Mesenteric fat pad (tissue), 1 donor: ENCODE measurements at regions not wholly inside any gene's neighbourhood (a gene's known extent, or its start where the extent isn't known, plus 50 kb on each side); places are given as distances from the start of the nearest gene placed in this dataset.

Experiments used
- DNase-seq: peaks from one replicate; pipeline ENCODE4 v3.0.0-alpha.2; 2020; ENCODE audit warnings: low spot score
- donor health status: DM: yes; HTN: yes; CAD: no.

DNA sequence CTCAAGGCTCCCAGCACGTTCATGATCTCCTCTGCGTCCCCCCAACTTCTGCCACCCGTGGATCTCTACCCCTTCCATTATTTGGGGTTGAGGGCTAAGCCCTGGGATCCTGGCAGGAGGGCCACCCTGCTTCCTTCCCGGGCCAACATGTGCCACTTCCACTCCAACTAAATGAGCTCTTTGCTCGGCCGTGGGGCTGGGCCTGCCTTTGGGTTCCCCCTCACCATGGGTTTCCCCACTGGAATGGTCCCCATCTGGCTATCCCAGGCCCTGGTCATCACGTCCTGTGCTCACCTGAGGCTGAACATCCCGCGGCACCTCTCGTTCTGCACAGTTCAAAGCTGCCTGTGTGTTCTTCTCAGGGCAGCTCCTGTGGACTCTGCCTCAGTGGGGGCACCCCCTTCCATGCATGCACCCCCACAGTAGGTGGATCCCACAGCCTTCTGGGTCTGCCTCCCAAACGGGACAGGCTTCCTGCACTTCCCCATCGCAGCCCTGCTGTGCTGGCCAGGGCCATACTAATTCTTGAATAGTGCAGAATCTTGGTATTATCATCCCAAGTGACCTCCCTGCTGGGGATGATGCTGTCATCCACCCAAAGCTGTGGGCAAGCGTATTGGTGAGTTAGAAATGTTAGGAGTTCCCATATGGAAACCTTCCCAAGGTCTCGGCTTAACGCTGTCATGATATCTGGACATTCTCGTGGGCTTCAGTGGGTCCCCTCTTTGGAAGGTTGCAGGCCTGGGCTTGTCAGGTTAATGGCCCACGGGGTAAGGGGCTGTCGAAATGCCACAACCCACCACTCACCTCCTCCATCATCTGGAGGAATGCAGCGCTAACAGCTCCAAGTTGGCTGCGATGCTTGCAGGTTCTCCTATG lies 150.5 kb upstream of the TWIST2 start:
- no peak for DNase-seq

DNA sequence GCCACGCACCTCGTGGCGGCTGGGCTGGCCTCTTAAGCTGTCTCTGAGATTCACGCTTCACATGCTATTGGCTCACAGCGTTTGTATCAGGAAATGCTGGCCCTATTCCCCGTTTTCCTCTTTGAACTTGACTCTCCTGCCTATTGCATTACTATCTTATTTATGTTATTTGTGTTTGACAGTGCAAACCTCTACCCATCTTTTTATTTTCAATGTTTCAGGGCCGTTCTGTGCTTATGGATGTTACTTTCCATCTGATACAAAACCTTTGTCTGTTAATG lies 149.9 kb upstream of the TWIST2 start:
- DNase-seq: no peak

DNA sequence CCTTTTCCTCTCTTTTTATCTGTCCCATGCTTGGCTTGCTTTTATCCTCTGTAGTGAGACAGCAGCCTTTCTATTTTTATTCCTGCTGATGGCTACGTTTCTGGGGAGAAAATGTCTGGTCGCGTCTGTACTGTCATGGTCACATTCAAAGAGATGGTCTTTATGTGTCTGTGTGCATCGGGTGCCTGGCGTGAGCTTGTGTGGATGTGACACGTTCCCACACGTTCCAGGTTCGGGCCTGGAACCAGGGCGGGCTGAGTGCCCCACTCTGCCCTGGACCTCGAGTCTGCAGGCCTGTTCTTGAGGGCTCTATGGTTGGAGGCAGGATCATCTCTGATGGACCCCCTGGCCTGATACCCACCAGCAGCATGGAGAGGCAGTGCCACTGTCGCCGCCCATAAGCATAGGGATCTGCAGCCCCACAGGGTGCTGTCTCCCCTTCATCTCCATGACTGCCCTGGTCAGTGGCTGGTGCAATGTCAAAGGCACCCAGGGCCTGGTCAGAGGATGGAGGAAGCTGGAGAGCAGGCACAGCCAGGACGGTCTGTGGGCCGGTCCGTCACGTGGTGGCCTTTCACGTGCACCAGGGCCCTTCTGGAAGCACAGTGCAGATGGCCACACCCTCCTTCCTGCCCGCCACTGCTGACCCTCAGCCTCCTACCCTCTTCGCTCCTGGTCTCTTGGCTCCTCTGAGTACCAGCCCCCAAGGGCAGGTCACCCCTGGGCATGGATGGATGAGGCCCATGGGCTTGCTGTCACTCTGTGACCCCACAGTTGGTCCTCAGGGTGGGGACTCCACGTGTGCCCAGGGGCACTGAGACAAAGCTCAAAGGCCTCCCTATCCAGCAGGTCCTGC lies 149.2 kb upstream of the TWIST2 start:
- DNase-seq: peak; percentile 85

DNA sequence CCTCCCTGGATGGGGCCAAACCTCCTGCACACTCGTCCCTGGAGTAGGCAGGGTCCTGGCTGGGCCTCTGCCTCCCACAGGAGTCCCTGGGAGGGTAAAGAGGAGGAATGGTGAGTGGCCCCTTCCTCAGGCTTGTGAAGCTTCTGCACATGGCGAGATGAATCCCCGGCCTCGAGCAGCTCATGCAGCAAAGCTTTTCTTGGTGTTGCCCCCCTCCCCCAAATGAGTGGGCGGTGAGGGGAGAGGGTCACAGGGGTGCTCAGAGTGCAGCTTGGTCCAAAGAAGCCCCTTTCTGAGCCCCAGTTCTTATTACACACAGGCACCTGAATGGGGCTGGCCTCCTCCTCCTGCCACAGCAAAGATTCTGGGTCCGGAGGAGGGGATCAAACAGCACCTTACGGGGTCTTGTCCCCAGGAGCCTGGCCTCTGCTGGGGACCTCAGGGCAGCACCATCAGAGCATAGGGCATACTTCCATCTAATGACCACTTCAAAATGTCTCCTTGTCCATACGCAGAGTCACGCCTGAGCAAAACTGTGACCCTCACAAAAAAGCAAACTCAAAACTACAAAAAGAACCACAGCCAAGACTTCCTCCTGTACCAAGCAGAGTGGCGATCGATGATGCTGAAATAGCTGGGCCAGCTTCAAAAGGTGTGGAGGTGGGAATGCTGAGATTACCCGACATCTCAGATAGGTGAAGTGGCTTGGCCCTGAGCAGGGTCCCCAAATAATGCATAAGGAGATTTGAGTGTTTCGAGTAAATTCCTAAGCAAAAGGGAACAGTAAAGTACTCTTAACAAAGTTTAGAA lies 148.4 kb upstream of the TWIST2 start:
- peak; percentile 84 for DNase-seq

DNA sequence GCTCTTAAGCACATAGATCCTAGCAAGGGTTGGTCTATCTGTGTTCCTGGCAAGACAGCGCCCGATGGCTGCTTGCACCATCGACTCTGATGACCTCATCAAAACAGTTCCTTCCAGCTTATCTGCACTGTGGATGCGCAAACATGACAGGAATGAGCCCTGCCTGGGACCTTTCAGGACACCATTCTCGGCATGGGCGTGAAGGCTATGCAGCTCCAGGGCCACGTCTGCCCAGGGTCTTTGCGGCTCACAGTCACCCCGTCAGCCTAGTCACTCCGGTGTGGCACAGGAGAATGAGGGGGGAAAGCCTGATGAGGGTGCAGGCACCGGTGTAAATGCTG lies 147.8 kb upstream of the TWIST2 start:
- DNase-seq: no peak

DNA sequence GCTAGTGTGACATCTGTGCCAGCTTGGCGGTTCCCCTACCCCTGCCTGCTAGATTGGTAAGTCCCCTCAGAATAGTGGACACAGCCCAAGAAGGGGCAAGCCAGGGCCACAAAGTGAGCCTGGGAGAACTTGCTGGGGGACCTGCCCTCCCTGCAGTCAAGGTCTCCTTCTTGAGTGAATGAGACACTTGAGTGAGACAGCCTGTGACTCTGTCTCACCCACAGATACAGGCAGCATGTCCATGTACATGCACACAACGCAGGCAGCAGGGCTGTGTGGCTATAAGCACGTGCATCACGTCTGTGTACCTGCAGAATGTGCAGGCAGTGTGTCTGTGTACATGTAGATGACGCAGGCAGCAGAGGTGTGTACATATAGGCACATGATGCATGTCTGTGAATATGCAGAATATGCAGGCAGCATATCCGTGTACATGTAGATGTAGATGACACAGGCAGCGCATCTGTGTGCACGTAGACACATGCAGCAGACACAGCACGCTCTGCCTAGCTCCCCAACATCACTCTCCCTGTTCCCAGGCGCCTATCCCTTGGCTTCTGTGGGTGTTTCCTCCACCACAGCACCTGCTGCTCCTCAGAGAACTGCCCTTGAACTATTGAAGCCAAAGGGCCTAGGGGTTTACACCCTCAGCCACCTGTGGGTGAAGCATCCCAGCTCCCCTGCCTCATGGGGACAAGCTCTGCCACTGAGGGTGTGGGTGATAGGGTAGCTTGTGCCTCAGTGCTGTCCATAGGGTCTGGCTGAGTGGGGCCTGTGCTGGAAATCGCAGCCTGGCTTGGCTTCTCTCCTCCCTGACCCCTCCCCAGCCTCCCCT lies 147.2 kb upstream of the TWIST2 start:
- DNase-seq: no peak

DNA sequence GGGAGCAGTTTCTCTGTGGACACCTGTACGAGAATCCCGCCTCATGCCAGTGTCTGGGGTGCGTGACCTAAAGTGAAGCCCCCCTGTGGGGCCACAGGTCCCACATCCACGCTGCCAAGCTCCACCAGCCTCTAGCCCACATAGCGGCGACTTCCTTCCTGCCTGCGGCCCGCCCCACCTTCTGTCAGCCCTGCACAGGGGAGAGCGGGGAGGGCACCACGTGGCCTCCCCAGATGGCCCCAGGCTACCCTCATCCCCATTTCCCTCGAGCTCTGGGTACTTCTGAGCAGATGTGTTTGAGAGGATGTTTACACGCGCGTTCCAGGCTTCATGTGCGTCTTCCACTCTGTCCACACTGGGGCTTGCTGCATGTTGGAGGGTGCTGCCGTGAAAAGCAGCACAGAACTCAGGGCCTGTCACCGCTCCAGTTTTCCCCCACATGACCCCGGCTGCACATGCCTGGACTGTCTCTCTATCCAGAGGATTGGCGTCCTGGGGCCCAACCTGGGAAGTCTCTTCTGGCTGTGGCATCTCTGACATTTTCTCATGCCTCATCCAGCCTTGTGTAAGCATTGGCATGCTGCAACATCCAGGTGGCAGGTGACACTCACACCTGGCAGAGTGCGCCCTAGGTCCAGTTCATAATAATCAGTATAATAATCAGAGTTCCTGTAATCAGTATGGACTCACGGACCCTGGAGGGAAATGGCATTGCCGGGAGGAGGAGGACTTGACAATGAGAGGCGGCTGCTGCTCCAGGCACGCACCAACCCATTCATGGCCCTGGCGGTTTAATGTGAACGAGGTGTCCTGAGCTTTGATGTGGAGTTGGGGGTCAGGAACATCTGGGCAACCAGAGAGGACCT lies 146.3 kb upstream of the TWIST2 start:
- no peak for DNase-seq

DNA sequence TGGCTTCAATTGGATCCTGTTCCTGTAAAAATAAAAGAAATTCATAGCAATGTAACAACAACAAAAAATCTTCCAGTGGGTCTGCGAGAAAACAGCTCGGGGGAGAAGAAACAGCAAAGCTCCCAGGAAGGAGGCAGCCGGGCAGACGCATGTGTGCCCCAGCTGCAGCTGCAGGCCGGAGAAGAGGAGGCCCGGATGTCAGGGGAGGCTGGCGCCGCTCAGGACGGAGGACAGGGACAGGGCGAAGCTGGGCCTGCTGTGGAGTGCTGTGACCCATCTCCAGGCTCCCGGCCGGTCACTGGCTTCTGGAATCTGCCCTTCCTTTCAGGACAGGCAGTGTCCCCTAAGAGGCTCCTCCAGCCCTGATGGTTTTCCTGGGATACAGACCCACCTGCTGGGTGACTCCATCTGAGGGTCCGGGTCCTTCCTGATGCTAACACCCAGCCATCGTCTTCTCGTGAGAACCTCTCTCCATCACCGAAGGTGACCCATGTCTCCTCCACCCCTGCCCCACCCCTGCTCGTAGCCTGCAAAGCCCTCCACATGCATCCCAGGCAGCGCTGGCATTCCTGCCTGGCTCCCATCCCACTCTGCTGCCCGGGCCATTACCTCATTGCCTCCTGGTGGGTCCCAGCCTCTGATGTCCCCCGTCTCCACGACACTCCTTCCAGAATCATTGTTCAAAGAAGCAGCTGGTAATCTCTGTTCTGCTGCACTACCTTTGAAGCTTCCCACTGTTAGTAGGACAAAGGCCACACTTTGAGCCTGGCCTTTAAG lies 145.4 kb upstream of the TWIST2 start:
- no peak for DNase-seq

DNA sequence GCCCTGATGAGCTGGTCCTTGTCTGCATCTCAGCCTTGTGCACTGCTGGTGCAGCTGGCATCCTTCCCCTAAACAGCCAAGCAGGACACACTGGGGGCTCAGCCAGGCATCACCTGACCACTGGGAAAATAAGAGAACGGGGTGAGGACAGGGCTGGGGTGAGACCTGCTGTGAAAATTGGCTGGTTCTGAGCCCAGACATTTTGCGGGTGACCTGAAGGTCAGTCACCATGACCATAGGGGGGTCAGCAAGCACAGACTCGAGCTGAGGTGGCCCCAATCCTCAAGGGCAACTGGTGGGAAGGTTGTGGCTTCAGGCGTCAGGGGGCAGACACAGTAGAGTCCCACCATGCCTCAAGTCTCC lies 144.9 kb upstream of the TWIST2 start:
- no peak for DNase-seq

DNA sequence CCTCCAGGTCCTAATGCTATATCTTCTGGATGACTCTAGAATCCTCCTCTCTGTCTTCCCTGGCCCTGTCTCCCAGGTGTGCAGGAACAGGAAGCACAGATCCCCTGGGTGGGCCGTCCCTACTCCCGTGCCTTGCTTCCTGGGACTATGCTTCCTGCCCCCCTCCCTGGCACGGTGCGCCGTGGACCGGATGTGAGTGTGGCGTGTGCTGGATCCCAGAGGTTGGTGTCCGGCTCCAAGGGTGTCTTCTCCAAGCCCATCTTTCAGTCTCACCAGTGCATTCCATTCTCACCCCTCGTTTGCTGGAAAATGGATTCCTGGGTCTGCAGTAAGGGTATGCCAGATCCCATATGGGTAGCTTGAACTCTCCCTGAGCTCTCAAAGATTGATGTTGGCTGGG lies 144.4 kb upstream of the TWIST2 start:
- DNase-seq: no peak

DNA sequence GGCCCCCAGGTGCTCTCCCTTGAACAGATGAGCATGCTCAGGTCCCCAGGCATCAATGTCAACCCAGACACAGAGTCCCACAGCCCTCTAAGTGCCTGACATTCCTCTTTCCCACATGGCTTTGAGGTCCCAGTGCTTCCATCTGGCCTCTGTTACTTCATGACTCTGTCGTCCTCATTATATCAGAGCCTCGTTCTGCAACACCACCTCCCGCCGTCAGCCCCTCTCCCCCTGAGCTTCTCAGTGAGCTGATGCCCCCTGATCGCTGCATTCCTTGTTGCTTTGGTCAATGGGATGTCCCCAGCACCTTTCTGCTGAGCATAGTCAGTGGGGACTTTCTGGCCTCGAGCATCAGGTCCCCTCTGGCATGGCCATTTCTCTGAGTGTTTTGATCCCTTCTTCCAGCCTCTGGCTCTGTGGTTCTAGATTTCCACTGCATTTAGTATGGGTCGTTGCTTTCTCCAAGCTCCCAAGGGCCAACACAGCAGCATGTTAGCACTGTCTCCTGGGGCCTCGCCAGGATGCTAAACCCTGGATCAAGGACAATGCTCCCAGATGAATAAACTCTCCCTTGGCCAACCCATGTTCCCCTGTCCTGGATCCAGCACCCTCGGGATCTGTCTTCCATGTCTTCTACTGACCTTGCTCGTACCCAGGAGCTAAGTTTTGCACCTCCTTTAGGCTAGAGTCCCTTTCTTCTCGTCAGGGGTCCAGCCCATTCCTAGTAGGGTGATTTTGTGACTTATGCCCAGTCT lies 143.2 kb upstream of the TWIST2 start:
- DNase-seq: no peak

DNA sequence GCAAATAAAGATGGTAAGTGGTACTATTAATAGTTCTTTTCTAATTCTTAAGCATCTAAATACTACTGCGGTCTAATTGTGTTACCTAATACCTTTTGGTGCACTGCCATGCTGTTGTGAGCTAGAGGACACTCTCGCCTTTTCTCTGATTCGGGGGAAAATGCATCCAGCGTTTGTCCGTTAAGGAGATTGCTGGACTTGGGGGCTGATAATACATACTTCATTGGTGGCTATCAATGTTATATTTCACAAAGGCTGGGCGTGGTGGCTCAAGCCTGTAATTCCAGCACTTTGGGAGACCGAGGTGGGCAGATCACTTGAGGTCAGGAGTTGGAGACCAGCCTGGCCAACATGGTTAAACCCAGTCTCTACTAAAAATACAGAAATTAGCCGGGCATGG lies 141.7 kb upstream of the TWIST2 start:
- DNase-seq: no peak

DNA sequence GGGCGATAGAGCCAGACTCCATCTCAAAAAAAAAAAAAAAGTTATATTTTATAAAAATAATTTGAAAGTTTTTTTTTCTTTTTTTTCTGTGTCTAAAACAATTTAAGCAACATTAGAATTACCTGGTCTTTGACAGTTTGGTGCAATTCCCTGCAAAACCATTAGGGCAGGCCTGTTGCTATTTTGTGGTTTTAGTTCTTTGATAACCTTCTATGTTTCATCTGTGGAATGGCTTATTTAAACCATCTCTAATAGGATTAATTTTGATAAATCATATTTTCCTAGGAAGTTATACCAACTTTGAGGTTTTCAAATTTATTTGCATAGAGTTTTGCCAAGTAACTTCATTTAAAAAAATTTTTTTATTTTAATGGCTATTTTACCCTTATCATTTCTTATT lies 141.2 kb upstream of the TWIST2 start:
- DNase-seq: no peak

DNA sequence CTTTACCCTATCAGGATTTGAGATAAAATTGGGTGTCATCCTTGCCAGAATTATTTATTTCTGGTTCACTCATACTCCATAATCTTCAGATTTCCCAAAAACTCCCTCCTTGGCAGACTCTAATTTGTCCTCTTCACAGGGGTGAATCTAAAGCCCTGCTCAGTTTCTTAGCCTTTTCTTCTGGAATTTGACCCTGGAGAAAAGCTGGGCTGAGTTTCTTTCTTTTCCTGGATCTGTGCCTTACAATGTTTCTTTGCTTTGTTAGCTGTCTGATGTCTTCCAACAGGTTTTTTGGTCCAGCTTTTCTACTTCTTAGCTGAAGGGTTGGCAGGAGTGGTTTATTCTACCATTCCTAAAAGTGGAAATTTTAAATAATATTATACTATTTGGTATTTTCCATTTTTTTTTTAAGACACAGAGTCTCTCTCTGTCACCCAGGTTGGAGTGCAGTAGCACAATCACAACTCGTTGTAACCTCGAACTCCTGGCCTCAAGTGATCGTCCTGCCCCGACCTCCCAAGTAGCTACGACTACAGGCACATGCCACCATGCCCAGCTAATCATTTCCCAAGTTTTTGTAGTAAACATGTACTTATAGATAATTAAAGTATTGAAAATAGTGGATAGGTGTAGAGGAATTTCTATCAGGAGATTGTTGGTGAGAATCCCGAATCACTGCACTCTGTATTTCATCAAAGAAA lies 138.4 kb upstream of the TWIST2 start:
- DNase-seq: no peak

DNA sequence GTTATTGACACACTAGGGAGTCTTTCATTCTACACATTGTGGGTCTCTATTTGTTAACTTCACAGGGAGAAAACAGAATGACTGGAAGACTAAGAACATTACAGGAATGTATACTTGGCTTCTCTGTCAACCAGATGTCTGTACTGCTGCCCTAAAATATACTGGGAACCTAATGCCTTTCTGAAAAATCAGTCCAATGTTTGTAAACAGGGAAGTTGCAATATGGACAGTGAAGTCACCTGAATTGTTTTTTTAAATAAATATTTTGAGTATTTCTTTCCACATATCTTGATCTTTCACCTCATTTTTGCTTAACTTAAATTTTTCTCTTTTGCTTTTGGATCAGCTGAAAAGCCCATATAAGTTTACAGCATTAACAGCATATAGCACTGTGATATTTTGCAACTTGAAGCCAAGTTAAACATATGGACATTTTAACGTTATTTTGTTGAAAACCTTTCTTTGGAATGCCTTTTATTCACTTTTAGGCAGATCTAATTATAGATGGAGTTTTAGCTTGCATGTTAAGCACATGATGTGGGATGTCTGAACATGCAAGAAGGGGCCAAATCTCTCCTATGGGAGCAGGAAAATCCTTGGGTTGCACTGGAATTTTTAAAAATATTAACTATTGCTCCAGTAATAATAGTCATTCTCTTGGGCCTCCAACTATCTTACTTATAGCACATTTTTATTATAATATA lies 137.7 kb upstream of the TWIST2 start:
- DNase-seq: no peak

DNA sequence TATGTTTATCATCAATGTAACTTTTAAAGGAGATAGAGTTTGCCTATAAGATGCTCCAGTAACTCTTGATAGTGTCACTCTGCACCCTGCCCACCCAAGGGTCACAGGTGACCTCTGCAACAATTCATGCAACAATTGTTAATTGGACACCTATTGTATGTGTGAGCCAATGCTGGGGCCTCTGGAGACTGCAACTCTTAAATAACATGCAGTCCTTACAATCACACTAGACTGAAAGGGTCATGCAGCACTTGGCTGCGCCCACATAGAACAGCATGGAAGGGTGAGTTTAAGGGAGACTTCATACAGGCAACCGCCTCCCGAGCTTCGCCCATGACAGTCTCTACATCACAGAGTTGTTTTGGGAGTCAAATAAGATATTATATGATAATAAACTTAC lies 137.1 kb upstream of the TWIST2 start:
- DNase-seq: no peak

DNA sequence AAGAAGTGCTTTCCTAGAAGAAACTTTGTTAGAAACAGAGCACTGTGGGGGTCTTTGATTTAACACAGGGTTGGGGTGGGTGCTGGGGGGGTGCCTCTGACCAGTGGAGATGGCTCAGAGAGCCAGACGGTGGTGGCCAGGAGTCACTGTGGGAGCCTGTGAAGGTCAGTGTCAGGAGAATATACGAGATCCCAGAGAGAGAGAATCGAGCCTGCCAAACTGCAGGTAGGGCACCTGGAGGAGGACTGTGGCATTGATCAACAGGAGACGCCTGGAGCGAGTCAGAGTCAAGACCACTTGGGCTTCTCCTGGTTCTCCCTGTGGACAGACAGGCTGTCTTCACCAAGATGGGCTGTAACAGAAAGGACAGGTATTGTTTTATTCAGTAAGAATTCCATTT lies 136.5 kb upstream of the TWIST2 start:
- no peak for DNase-seq
